ENCODE measurements at regions not wholly inside any gene's neighbourhood (a gene's known extent, or its start where the extent isn't known, plus 50 kb on each side); places are given as distances from the start of the nearest gene placed in this dataset.

- TF ChIP-seq POLR2AphosphoS5 (IDR thresholded peaks at IDR 0.05), result no peak
- TF ChIP-seq CTCF (IDR thresholded peaks at IDR 0.05 in 8 of 11, conservative IDR thresholded peaks at IDR 0.05 in 3 of 11), result no peak
- no peak for TF ChIP-seq POLR2A (IDR thresholded peaks at IDR 0.05)
These were observed 861.0 kb downstream of the SORCS3 start for GRCh38 chr10:105502058-105502457.

Measured in spleen (tissue), 7 donors.